ENCODE measurements at regions not wholly inside any gene's neighbourhood (a gene's known extent, or its start where the extent isn't known, plus 50 kb on each side); places are given as distances from the start of the nearest gene placed in this dataset.

- Mint-ChIP-seq H3K36me3 (ENCODE audit: insufficient read depth) (peaks cover 1% of the 10 kb centered on the region), H3K4me3 (ENCODE audit: low read depth) (no peak overlapping the region), H3K27me3 (no peaks in the 10 kb centered on the region), H3K9me3 (ENCODE audit: low read depth) (no peaks in the 10 kb centered on the region), H3K4me1 (ENCODE audit: low read depth) (peaks cover 1% of the 10 kb centered on the region), H3K27ac (no peak overlapping the region)
- no peak for DNase-seq (ENCODE audit: low spot score, unreplicated experiment)
- no peak for TF ChIP-seq CTCF (IDR thresholded peaks at IDR 0.05; ENCODE audit: unreplicated experiment)
These were observed 613.3 kb upstream of the GOLIM4 start for GRCh38 chr3:168709073-168709472.

GRCh38 chr3:168707900-168708299, 612.2 kb upstream of the GOLIM4 start:
- H3K27ac Mint-ChIP-seq: no peak overlapping the region
- H3K27me3 Mint-ChIP-seq: no peaks in the 10 kb centered on the region
- DNase-seq (ENCODE audit: low spot score, unreplicated experiment): no peak
- no peak for TF ChIP-seq CTCF (IDR thresholded peaks at IDR 0.05; ENCODE audit: unreplicated experiment)
- peaks cover 1% of the 10 kb centered on the region for H3K36me3 Mint-ChIP-seq (ENCODE audit: insufficient read depth)
- H3K4me3 Mint-ChIP-seq (ENCODE audit: low read depth): no peak overlapping the region
- H3K9me3 Mint-ChIP-seq (ENCODE audit: low read depth): no peaks in the 10 kb centered on the region
- peaks cover 1% of the 10 kb centered on the region for H3K4me1 Mint-ChIP-seq (ENCODE audit: low read depth)

GRCh38 chr3:168705412-168705811, 609.7 kb upstream of the GOLIM4 start:
- no peak overlapping the region for H3K27ac Mint-ChIP-seq
- peaks cover 1% of the 10 kb centered on the region for H3K4me1 Mint-ChIP-seq (ENCODE audit: low read depth)
- H3K4me3 Mint-ChIP-seq (ENCODE audit: low read depth): no peak overlapping the region
- TF ChIP-seq CTCF (IDR thresholded peaks at IDR 0.05; ENCODE audit: unreplicated experiment): no peak
- peaks cover 6% of the 10 kb centered on the region for H3K36me3 Mint-ChIP-seq (ENCODE audit: insufficient read depth)
- no peak for DNase-seq (ENCODE audit: low spot score, unreplicated experiment)
- peaks cover 3% of the 10 kb centered on the region for H3K9me3 Mint-ChIP-seq (ENCODE audit: low read depth)
- H3K27me3 Mint-ChIP-seq: no peaks in the 10 kb centered on the region

GRCh38 chr3:168696051-168696450, 600.3 kb upstream of the GOLIM4 start:
- Mint-ChIP-seq H3K36me3 (ENCODE audit: insufficient read depth) (peaks cover 13% of the 10 kb centered on the region), H3K4me1 (ENCODE audit: low read depth) (peaks cover 5% of the 10 kb centered on the region), H3K27me3 (no peaks in the 10 kb centered on the region), H3K9me3 (ENCODE audit: low read depth) (peaks cover 8% of the 10 kb centered on the region), H3K4me3 (ENCODE audit: low read depth) (no peak overlapping the region), H3K27ac (no peak overlapping the region)
- TF ChIP-seq CTCF (IDR thresholded peaks at IDR 0.05; ENCODE audit: unreplicated experiment): no peak
- DNase-seq (ENCODE audit: low spot score, unreplicated experiment): no peak

GRCh38 chr3:168693870-168694269, 598.1 kb upstream of the GOLIM4 start:
- no peak for DNase-seq (ENCODE audit: low spot score, unreplicated experiment)
- Mint-ChIP-seq H3K9me3 (ENCODE audit: low read depth) (peaks cover 5% of the 10 kb centered on the region), H3K4me3 (ENCODE audit: low read depth) (no peak overlapping the region), H3K27ac (no peak overlapping the region), H3K36me3 (ENCODE audit: insufficient read depth) (peaks cover 7% of the 10 kb centered on the region), H3K27me3 (no peaks in the 10 kb centered on the region), H3K4me1 (ENCODE audit: low read depth) (peaks cover 5% of the 10 kb centered on the region)
- TF ChIP-seq CTCF (IDR thresholded peaks at IDR 0.05; ENCODE audit: unreplicated experiment): no peak

All from progenitor cell of endocrine pancreas (in vitro differentiated cells).